Stimulated activated CD4-positive, alpha-beta T cell treated with anti-CD3 and anti-CD28 coated beads, TNF-alpha, amount 100 ng/mL, for 4 hours (primary cell): ENCODE measurements at regions not wholly inside any gene's neighbourhood (a gene's known extent, or its start where the extent isn't known, plus 50 kb on each side); places are given as distances from the start of the nearest gene placed in this dataset.
A peak's percentile ranks its signal among the peaks of the same experiment; 100 is the strongest.
"Not testable (repeated sequence)": the region's sequence is repeated elsewhere in the genome, so short reads cannot be mapped to it uniquely, and the experiment has no call there.

Experiments
- DNase-seq, 3 experiments: peaks; one replicate each; pipeline ENCODE4 v3.0.0-alpha.2; 2020; ENCODE audit warnings: low read depth in 3 of 3

- DNase-seq: not testable (repeated sequence)
These were observed 233.9 kb upstream of the PLGLB2 start for GRCh38 chr2:87514034-87514433.

- not testable (repeated sequence) for DNase-seq
These were observed 233.4 kb upstream of the PLGLB2 start for GRCh38 chr2:87514515-87514914.

GRCh38 chr2:87515226-87515625 is 232.7 kb upstream of the PLGLB2 start:
- DNase-seq: not testable (repeated sequence)

- not testable (repeated sequence) for DNase-seq
These were observed 232.0 kb upstream of the PLGLB2 start for GRCh38 chr2:87515875-87516274.

- not testable (repeated sequence) for DNase-seq
These were observed 231.4 kb upstream of the PLGLB2 start for GRCh38 chr2:87516369-87516967.

- DNase-seq: not testable (repeated sequence)
These were observed 230.4 kb upstream of the PLGLB2 start for GRCh38 chr2:87517438-87517837.

GRCh38 chr2:87518066-87518465 is 229.8 kb upstream of the PLGLB2 start:
- not testable (repeated sequence) for DNase-seq

- DNase-seq: not testable (repeated sequence)
These were observed 229.3 kb upstream of the PLGLB2 start for GRCh38 chr2:87518547-87518946.

- not testable (repeated sequence) for DNase-seq
These were observed 228.5 kb upstream of the PLGLB2 start for GRCh38 chr2:87519158-87520011.

- DNase-seq: peak in 1 of 3 experiments; percentile 33
These were observed 226.8 kb upstream of the PLGLB2 start for GRCh38 chr2:87521057-87521456.

- DNase-seq: not testable (repeated sequence)
These were observed 226.4 kb upstream of the PLGLB2 start for GRCh38 chr2:87521489-87521888.

GRCh38 chr2:87524619-87525188 is 223.2 kb upstream of the PLGLB2 start:
- DNase-seq: not testable (repeated sequence)

- not testable (repeated sequence) for DNase-seq
These were observed 222.3 kb upstream of the PLGLB2 start for GRCh38 chr2:87525497-87525991.

- not testable (repeated sequence) for DNase-seq
These were observed 221.6 kb upstream of the PLGLB2 start for GRCh38 chr2:87526258-87526657.

- not testable (repeated sequence) for DNase-seq
These were observed 215.7 kb upstream of the PLGLB2 start for GRCh38 chr2:87531968-87532715.

GRCh38 chr2:87533390-87534272 is 214.3 kb upstream of the PLGLB2 start:
- DNase-seq: not testable (repeated sequence)

- not testable (repeated sequence) for DNase-seq
These were observed 213.5 kb upstream of the PLGLB2 start for GRCh38 chr2:87534273-87534889.

- DNase-seq: not testable (repeated sequence)
These were observed 211.5 kb upstream of the PLGLB2 start for GRCh38 chr2:87536427-87536826.

GRCh38 chr2:87537251-87537671 is 210.6 kb upstream of the PLGLB2 start:
- not testable (repeated sequence) for DNase-seq

- DNase-seq: not testable (repeated sequence)
These were observed 209.6 kb upstream of the PLGLB2 start for GRCh38 chr2:87538268-87538667.
